GM23338 (cell line): ENCODE measurements at regions not wholly inside any gene's neighbourhood (a gene's known extent, or its start where the extent isn't known, plus 50 kb on each side); places are given as distances from the start of the nearest gene placed in this dataset.

Experiments used
- ATAC-seq: fragments of 200-7000 bp; cut with Tn5 transposase; 3 replicates; pipeline ENCODE4 v1.9.1; 2020
- DNase-seq: peaks from one replicate; pipeline ENCODE4 v3.0.0-alpha.2; 2015; ENCODE audit warnings: low spot score
- H2AFZ ChIP-seq: fragments of 200-600 bp; sonication (generic); 2 replicates; pipeline ENCODE4 v1.8.0; 2016; ENCODE audit warnings: antibody characterized with exemption, mild to moderate bottlenecking, moderate library complexity
- H3F3A ChIP-seq: fragments of 200-600 bp; sonication (generic); replicated peaks from 2 replicates; pipeline ENCODE4 v1.8.0; 2017; ENCODE audit warnings: antibody characterized with exemption, mixed run types, low read depth
- H3K27ac ChIP-seq: fragments of 200-600 bp; sonication (generic); 2 replicates; pipeline ENCODE4 v1.6.1; 2016; ENCODE audit warnings: low read depth
- H3K27me3 ChIP-seq: fragments of 200-600 bp; sonication (generic); 2 replicates; pipeline ENCODE4 v1.8.0; 2016; ENCODE audit warnings: mild to moderate bottlenecking, mixed run types, moderate library complexity; ENCODE audit not compliant: insufficient read depth
- H3K36me3 ChIP-seq: fragments of 200-600 bp; sonication (generic); 2 replicates; pipeline ENCODE4 v1.8.0; 2016; ENCODE audit warnings: mild to moderate bottlenecking; ENCODE audit not compliant: insufficient read depth
- H3K4me1 ChIP-seq: fragments of 200-600 bp; sonication (generic); 2 replicates; pipeline ENCODE4 v1.8.0; 2016; ENCODE audit warnings: mild to moderate bottlenecking, moderate library complexity; ENCODE audit not compliant: insufficient read depth
- H3K4me2 ChIP-seq: fragments of 200-600 bp; sonication (generic); 2 replicates; pipeline ENCODE4 v1.7.1; 2017; ENCODE audit warnings: mixed run types
- H3K4me3 ChIP-seq: fragments of 200-600 bp; sonication (generic); 2 replicates; pipeline ENCODE4 v1.6.1; 2016; ENCODE audit warnings: mixed run types
- H3K79me2 ChIP-seq: fragments of 200-600 bp; sonication (generic); replicated peaks from 2 replicates; pipeline ENCODE4 v1.8.0; 2017; ENCODE audit warnings: mild to moderate bottlenecking; ENCODE audit not compliant: insufficient read depth
- H3K9me2 ChIP-seq: fragments of 200-600 bp; sonication (generic); 2 replicates; pipeline ENCODE4 v1.8.0; 2017; ENCODE audit not compliant: insufficient read depth
- H4K20me1 ChIP-seq: fragments of 200-600 bp; sonication (generic); replicated peaks from 2 replicates; pipeline ENCODE4 v1.8.0; 2017; ENCODE audit warnings: mild to moderate bottlenecking; ENCODE audit not compliant: insufficient read depth
- H3K27ac Mint-ChIP-seq: 2 replicates; pipeline ENCODE4 v1.8.0; 2020; ENCODE audit warnings: inconsistent platforms, mild to moderate bottlenecking, moderate library complexity, mixed read lengths
- H3K27me3 Mint-ChIP-seq: 3 replicates; pipeline ENCODE4 v1.8.0; 2022; ENCODE audit warnings: low read depth, mild to moderate bottlenecking, moderate library complexity, mixed read lengths, inconsistent platforms; ENCODE audit not compliant: insufficient read depth, poor library complexity
- H3K36me3 Mint-ChIP-seq: 3 replicates; pipeline ENCODE4 v1.8.0; 2021; ENCODE audit warnings: low read depth, mild to moderate bottlenecking, inconsistent platforms, moderate library complexity, mixed read lengths
- H3K4me1 Mint-ChIP-seq: 3 replicates; pipeline ENCODE4 v1.8.0; 2020; ENCODE audit warnings: mild to moderate bottlenecking, inconsistent platforms, mixed read lengths
- H3K4me3 Mint-ChIP-seq: 3 replicates; pipeline ENCODE4 v1.8.0; 2021; ENCODE audit warnings: moderate library complexity, mild to moderate bottlenecking, inconsistent platforms, mixed read lengths
- H3K9me3 Mint-ChIP-seq: 3 replicates; pipeline ENCODE4 v1.8.0; 2020; ENCODE audit warnings: moderate library complexity, mild to moderate bottlenecking, inconsistent platforms, mixed read lengths
- CREB1 ChIP-seq: fragments of 250-450 bp; sonication (Bioruptor Pico); IDR thresholded peaks from 2 replicates; pipeline ENCODE4 v1.5.0; 2020; ENCODE audit warnings: low read depth, mild to moderate bottlenecking, moderate library complexity
- EZH2 ChIP-seq: fragments of 200-600 bp; sonication (generic); IDR thresholded peaks from one replicate; pipeline ENCODE4 v1.8.0; 2017; ENCODE audit warnings: antibody characterized with exemption, mild to moderate bottlenecking, low read depth; ENCODE audit not compliant: unreplicated experiment
- EZH2phosphoT487 ChIP-seq: fragments of 200-600 bp; sonication (generic); IDR thresholded peaks from one replicate; pipeline ENCODE4 v1.8.1; 2018; ENCODE audit warnings: antibody characterized with exemption; ENCODE audit not compliant: unreplicated experiment
- JUNB ChIP-seq: IDR thresholded peaks from one replicate; pipeline ENCODE4 v1.6.1; 2016; ENCODE audit warnings: antibody characterized with exemption; ENCODE audit not compliant: unreplicated experiment
- NANOG ChIP-seq: IDR thresholded peaks from 2 replicates; pipeline ENCODE4 v1.6.1; 2016; ENCODE audit warnings: antibody characterized with exemption, borderline replicate concordance
- POLR2AphosphoS5 ChIP-seq: IDR thresholded peaks from 2 replicates; pipeline ENCODE4 v1.6.1; 2016; ENCODE audit warnings: antibody characterized with exemption, low read depth
- STAT1 ChIP-seq: IDR thresholded peaks from one replicate; pipeline ENCODE4 v1.6.1; 2016; ENCODE audit warnings: antibody characterized with exemption; ENCODE audit not compliant: unreplicated experiment
- ZNF114 ChIP-seq: fragments of 250-450 bp; sonication (Bioruptor Pico); IDR thresholded peaks from 2 replicates; pipeline ENCODE4 v1.5.0; 2020; ENCODE audit warnings: mild to moderate bottlenecking, moderate library complexity
- ZNF331 ChIP-seq: fragments of 250-450 bp; sonication (Bioruptor Pico); IDR thresholded peaks from 2 replicates; pipeline ENCODE4 v1.5.0; 2020; ENCODE audit warnings: low read depth, mild to moderate bottlenecking, moderate library complexity
- TF ChIP-seq, protein P1 (sequence below): IDR thresholded peaks from one replicate; pipeline ENCODE4 v1.6.1; 2018; ENCODE audit warnings: antibody characterized with exemption; ENCODE audit not compliant: unreplicated experiment
- TF ChIP-seq, protein P2 (sequence below): fragments of 250-450 bp; sonication (Bioruptor Pico); IDR thresholded peaks from 2 replicates; pipeline ENCODE4 v1.5.0; 2020; ENCODE audit warnings: mild to moderate bottlenecking, moderate library complexity
- TF ChIP-seq, protein P3 (sequence below): IDR thresholded peaks from 2 replicates; pipeline ENCODE4 v1.6.1; 2016; ENCODE audit warnings: antibody characterized with exemption
- TF ChIP-seq, protein P4 (sequence below), 2 experiments: fragments of 200-600 bp in 1 of 2; sonication (generic) in 1 of 2; conservative IDR thresholded peaks; 2 replicates each; pipeline versions ENCODE4 v1.5.1 to v1.6.1; 2016 to 2017; ENCODE audit warnings: antibody characterized with exemption in 2 of 2, low read depth in 2 of 2, mild to moderate bottlenecking in 2 of 2, moderate library complexity in 1 of 2

DNA sequence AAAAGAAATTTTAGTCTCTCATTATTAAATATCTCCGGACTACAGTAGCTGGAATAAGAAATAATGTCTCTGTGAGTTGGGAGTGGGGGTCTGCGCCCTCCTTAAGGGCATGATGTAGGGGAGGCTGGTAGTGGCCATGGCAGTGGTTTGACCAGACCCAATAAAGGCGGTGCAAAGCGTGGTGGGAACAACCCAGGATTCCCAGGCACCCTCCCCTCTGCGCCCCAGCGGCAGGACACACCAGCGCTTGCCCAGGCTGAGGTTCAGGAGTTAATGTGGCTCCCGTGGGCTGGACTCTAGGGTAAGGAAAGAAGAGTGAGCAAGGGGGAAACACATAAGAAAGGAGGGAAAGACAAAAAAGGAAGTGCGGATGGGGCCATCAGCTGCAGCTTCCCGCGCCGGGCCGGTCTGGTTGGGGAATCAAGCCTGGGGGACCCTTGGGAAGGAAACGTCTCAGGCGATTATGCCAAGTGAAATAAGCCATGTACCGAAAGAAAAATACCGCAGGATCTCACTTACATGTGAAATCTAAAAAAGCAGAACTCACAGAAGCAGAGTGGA is 157.5 kb upstream of the SMIM31 start:
- Histone ChIP-seq H3K4me3 (no peak overlapping the region), H4K20me1 (no peaks in the 10 kb centered on the region), H3K4me2 (no peak overlapping the region), H2AFZ (peak overlapping the region; percentile 31), H3K79me2 (no peaks in the 10 kb centered on the region), H3F3A (no peaks in the 10 kb centered on the region), H3K4me1 (no peaks in the 10 kb centered on the region), H3K27me3 (no peaks in the 10 kb centered on the region), H3K9me2 (no peaks in the 10 kb centered on the region), H3K27ac (no peak overlapping the region), H3K36me3 (no peaks in the 10 kb centered on the region)
- Mint-ChIP-seq H3K27me3 (peaks cover 2% of the 10 kb centered on the region), H3K4me3 (no peak overlapping the region), H3K4me1 (no peaks in the 10 kb centered on the region; the same call in 2 of the 3 replicates), H3K9me3 (peaks cover 7% of the 10 kb centered on the region; the same call in 2 of the 3 replicates), H3K27ac (peak overlapping the region; percentile 73), H3K36me3 (no peaks in the 10 kb centered on the region)
- TF ChIP-seq STAT1 (no peak), POLR2AphosphoS5 (no peak), ZNF331 (CRISPR knock-in tag) (no peak), ZNF114 (CRISPR knock-in tag) (no peak), EZH2phosphoT487 (no peak), CREB1 (no peak), JUNB (no peak), NANOG (no peak), EZH2 (no peak)
- TF ChIP-seq, protein P1, sequence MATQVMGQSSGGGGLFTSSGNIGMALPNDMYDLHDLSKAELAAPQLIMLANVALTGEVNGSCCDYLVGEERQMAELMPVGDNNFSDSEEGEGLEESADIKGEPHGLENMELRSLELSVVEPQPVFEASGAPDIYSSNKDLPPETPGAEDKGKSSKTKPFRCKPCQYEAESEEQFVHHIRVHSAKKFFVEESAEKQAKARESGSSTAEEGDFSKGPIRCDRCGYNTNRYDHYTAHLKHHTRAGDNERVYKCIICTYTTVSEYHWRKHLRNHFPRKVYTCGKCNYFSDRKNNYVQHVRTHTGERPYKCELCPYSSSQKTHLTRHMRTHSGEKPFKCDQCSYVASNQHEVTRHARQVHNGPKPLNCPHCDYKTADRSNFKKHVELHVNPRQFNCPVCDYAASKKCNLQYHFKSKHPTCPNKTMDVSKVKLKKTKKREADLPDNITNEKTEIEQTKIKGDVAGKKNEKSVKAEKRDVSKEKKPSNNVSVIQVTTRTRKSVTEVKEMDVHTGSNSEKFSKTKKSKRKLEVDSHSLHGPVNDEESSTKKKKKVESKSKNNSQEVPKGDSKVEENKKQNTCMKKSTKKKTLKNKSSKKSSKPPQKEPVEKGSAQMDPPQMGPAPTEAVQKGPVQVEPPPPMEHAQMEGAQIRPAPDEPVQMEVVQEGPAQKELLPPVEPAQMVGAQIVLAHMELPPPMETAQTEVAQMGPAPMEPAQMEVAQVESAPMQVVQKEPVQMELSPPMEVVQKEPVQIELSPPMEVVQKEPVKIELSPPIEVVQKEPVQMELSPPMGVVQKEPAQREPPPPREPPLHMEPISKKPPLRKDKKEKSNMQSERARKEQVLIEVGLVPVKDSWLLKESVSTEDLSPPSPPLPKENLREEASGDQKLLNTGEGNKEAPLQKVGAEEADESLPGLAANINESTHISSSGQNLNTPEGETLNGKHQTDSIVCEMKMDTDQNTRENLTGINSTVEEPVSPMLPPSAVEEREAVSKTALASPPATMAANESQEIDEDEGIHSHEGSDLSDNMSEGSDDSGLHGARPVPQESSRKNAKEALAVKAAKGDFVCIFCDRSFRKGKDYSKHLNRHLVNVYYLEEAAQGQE, result no peak
- TF ChIP-seq, protein P2, sequence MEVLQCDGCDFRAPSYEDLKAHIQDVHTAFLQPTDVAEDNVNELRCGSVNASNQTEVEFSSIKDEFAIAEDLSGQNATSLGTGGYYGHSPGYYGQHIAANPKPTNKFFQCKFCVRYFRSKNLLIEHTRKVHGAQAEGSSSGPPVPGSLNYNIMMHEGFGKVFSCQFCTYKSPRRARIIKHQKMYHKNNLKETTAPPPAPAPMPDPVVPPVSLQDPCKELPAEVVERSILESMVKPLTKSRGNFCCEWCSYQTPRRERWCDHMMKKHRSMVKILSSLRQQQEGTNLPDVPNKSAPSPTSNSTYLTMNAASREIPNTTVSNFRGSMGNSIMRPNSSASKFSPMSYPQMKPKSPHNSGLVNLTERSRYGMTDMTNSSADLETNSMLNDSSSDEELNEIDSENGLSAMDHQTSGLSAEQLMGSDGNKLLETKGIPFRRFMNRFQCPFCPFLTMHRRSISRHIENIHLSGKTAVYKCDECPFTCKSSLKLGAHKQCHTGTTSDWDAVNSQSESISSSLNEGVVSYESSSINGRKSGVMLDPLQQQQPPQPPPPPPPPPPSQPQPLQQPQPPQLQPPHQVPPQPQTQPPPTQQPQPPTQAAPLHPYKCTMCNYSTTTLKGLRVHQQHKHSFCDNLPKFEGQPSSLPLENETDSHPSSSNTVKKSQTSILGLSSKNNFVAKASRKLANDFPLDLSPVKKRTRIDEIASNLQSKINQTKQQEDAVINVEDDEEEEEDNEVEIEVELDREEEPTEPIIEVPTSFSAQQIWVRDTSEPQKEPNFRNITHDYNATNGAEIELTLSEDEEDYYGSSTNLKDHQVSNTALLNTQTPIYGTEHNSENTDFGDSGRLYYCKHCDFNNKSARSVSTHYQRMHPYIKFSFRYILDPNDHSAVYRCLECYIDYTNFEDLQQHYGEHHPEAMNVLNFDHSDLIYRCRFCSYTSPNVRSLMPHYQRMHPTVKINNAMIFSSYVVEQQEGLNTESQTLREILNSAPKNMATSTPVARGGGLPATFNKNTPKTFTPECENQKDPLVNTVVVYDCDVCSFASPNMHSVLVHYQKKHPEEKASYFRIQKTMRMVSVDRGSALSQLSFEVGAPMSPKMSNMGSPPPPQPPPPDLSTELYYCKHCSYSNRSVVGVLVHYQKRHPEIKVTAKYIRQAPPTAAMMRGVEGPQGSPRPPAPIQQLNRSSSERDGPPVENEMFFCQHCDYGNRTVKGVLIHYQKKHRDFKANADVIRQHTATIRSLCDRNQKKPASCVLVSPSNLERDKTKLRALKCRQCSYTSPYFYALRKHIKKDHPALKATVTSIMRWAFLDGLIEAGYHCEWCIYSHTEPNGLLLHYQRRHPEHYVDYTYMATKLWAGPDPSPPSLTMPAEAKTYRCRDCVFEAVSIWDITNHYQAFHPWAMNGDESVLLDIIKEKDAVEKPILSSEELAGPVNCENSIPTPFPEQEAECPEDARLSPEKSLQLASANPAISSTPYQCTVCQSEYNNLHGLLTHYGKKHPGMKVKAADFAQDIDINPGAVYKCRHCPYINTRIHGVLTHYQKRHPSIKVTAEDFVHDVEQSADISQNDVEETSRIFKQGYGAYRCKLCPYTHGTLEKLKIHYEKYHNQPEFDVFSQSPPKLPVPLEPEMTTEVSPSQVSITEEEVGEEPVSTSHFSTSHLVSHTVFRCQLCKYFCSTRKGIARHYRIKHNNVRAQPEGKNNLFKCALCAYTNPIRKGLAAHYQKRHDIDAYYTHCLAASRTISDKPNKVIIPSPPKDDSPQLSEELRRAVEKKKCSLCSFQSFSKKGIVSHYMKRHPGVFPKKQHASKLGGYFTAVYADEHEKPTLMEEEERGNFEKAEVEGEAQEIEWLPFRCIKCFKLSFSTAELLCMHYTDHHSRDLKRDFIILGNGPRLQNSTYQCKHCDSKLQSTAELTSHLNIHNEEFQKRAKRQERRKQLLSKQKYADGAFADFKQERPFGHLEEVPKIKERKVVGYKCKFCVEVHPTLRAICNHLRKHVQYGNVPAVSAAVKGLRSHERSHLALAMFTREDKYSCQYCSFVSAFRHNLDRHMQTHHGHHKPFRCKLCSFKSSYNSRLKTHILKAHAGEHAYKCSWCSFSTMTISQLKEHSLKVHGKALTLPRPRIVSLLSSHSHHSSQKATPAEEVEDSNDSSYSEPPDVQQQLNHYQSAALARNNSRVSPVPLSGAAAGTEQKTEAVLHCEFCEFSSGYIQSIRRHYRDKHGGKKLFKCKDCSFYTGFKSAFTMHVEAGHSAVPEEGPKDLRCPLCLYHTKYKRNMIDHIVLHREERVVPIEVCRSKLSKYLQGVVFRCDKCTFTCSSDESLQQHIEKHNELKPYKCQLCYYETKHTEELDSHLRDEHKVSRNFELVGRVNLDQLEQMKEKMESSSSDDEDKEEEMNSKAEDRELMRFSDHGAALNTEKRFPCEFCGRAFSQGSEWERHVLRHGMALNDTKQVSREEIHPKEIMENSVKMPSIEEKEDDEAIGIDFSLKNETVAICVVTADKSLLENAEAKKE (CRISPR knock-in tag), result no peak
- TF ChIP-seq, protein P3, sequence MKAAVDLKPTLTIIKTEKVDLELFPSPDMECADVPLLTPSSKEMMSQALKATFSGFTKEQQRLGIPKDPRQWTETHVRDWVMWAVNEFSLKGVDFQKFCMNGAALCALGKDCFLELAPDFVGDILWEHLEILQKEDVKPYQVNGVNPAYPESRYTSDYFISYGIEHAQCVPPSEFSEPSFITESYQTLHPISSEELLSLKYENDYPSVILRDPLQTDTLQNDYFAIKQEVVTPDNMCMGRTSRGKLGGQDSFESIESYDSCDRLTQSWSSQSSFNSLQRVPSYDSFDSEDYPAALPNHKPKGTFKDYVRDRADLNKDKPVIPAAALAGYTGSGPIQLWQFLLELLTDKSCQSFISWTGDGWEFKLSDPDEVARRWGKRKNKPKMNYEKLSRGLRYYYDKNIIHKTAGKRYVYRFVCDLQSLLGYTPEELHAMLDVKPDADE, result no peak
- TF ChIP-seq, protein P4, sequence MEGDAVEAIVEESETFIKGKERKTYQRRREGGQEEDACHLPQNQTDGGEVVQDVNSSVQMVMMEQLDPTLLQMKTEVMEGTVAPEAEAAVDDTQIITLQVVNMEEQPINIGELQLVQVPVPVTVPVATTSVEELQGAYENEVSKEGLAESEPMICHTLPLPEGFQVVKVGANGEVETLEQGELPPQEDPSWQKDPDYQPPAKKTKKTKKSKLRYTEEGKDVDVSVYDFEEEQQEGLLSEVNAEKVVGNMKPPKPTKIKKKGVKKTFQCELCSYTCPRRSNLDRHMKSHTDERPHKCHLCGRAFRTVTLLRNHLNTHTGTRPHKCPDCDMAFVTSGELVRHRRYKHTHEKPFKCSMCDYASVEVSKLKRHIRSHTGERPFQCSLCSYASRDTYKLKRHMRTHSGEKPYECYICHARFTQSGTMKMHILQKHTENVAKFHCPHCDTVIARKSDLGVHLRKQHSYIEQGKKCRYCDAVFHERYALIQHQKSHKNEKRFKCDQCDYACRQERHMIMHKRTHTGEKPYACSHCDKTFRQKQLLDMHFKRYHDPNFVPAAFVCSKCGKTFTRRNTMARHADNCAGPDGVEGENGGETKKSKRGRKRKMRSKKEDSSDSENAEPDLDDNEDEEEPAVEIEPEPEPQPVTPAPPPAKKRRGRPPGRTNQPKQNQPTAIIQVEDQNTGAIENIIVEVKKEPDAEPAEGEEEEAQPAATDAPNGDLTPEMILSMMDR (conservative IDR thresholded peaks at IDR 0.05; ENCODE audit: low read depth in 2 of 2), result no peak
- peak; percentile 17 for DNase-seq
- peak; percentile 26; the same call in 1 of the 3 replicates for ATAC-seq
